ENCODE measurements at regions not wholly inside any gene's neighbourhood (a gene's known extent, or its start where the extent isn't known, plus 50 kb on each side); places are given as distances from the start of the nearest gene placed in this dataset.

DNA sequence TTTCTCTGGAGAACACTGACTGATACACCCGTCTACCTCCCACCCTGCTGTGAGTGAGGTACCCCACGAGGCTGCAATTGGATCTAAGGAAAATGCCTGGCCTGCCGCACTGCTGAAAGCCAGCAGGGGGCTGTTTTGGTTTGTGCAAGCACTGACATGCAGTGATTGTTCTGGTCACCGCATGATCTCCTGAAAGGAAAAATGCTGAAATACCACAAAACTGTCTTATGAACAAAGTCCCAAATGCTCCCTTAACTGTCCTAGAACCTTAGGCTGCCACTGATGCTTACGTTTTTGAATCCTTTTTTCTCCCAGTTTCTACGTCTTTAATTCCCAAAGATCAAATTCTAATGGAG is 132.7 kb downstream of the JCAD start:
- peak; percentile 68 for DNase-seq (ENCODE audit: low read depth)
- TF ChIP-seq, protein P1, sequence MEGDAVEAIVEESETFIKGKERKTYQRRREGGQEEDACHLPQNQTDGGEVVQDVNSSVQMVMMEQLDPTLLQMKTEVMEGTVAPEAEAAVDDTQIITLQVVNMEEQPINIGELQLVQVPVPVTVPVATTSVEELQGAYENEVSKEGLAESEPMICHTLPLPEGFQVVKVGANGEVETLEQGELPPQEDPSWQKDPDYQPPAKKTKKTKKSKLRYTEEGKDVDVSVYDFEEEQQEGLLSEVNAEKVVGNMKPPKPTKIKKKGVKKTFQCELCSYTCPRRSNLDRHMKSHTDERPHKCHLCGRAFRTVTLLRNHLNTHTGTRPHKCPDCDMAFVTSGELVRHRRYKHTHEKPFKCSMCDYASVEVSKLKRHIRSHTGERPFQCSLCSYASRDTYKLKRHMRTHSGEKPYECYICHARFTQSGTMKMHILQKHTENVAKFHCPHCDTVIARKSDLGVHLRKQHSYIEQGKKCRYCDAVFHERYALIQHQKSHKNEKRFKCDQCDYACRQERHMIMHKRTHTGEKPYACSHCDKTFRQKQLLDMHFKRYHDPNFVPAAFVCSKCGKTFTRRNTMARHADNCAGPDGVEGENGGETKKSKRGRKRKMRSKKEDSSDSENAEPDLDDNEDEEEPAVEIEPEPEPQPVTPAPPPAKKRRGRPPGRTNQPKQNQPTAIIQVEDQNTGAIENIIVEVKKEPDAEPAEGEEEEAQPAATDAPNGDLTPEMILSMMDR (IDR thresholded peaks at IDR 0.05; ENCODE audit: low read length, missing control alignments): peak; percentile 65
- no peak overlapping the region for H3K4me3 ChIP-seq (replicated peaks; ENCODE audit: low read depth, low read length)

DNA sequence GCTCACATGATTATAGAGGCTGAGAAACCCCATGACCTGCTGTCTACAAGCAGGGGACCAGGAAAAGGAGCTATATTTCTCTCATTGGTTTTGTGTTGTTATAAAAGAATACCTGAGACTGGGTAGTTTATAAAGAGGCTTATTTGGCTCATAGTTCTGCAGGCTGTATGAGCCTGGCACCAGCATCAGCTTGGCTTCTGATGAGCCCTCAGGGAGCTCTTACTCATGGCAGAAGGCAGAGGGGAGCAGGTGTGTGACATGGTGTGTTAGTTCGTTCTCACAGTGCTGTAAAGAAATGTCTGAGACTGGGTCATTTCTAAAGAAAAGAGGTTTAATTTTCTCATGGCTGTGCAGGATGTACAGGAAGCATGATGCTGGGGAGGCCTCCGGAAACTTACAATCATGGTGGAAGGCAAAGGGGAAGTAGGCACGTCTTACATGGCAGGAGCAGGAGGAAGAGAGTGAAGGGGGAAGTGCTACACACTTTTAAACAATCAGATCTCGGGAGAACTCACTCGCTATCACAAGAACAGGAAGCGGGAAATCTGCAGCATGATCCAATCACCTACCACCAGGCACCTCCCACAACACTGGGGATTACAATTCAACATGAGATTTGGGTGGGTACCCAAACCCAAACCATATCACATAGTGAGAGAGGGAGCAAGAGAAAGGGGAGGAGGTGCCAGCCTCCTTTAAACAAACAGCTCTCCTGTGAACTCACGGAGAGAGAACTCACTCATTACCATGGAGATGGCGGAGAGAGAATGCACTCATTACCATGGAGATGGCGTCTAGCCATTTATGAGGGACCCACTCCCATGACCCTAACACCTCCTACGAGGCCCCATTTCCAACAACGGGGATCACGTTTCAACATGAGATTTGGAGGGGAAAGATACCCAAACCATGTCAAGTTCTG is 133.4 kb downstream of the JCAD start:
- no peak for DNase-seq (ENCODE audit: low read depth)
- no peak overlapping the region for H3K4me3 ChIP-seq (replicated peaks; ENCODE audit: low read depth, low read length)
- TF ChIP-seq, protein P1 (IDR thresholded peaks at IDR 0.05; ENCODE audit: low read length, missing control alignments): no peak

DNA sequence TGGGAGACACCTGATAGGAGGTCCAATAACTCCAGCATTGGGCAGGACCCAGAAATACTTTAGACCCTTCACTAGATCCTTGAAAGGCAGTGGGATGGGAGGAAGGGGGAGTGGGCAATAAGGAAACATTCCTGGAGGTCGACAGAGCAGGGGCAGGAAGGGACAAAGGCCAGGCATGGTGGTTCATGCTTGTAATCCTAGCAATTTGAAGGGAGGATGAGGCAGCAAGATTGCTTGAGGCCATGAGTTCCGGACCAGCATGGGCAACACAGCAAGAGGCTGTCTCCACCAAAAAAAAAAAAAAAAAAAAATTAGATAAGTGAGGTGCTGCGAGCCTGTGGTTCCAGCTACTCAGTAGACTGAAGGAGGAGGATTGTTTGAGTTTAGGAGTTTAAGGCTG is 134.9 kb downstream of the JCAD start:
- DNase-seq (ENCODE audit: low read depth): no peak
- TF ChIP-seq, protein P1 (IDR thresholded peaks at IDR 0.05; ENCODE audit: low read length, missing control alignments): no peak
- H3K4me3 ChIP-seq (replicated peaks; ENCODE audit: low read depth, low read length): no peak overlapping the region

DNA sequence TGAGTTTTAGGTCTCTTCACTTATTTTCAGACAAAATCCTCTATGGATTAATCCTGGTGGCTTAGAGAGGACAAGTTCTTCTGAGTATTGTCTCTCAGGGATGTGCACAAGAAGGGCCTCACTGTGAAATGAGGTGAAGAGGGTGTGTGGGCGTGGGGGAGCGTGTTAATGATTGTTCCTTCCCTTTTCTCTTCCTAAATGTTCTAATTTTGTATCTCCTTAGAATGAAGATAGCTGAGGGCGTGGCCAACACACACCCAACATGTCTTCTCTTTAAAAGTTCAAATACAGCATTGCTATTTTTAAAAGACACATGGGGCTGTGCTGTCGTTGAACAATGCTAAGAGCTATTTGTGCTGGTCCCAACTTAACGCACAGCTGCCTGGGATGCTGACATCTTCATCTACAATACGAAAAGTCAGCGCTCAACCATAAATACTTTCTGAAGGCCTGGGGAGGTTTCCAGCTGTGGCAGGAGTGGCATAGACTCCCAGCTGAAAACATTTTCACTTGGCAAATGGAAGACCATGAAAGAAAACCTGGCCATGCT is 135.9 kb downstream of the JCAD start:
- no peak overlapping the region for H3K4me3 ChIP-seq (replicated peaks; ENCODE audit: low read depth, low read length)
- TF ChIP-seq, protein P1 (IDR thresholded peaks at IDR 0.05; ENCODE audit: low read length, missing control alignments): no peak
- no peak for DNase-seq (ENCODE audit: low read depth)

DNA sequence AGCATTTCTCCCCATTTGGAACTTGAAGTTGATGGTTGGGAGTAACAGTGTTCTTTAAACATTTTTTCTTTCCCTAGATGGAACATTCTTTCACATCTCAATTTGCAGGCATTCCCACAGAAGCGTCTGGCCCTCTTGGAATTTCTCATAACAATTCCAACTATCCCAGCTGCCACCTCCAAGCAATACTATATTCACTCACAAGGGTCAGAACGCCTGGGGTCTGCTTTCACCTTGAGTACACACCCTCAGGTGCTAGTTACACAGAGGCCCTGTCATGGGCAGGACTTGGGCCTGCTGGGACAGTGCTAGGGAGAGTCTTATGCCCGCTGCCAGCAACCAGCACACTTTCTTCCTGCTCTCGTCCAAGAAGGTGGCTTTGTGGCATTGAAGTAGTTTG is 136.5 kb downstream of the JCAD start:
- no peak overlapping the region for H3K4me3 ChIP-seq (replicated peaks; ENCODE audit: low read depth, low read length)
- TF ChIP-seq, protein P1 (IDR thresholded peaks at IDR 0.05; ENCODE audit: low read length, missing control alignments): no peak
- no peak for DNase-seq (ENCODE audit: low read depth)

DNA sequence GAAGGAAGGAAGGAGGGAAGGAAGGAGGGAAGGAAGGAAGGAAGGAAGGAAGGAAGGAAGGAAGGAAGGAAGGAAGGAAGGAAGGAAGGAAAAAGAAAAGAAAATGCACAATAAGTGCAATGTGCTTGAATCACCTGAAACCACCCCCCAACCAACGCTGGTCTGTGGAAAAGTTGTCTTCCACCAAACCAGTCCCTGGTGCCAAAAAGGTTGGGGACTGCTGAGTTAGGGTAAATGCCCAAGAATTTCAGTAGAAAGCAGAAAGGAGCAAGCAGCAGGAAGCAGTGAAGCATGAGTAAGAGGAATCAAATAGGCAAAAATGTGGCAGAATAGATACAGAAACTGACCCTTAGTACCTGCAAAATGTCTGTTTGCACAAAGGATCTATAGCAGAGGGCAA is 137.2 kb downstream of the JCAD start:
- no peak overlapping the region for H3K4me3 ChIP-seq (replicated peaks; ENCODE audit: low read depth, low read length)
- TF ChIP-seq, protein P1 (IDR thresholded peaks at IDR 0.05; ENCODE audit: low read length, missing control alignments): no peak
- no peak for DNase-seq (ENCODE audit: low read depth)

Measured in fibroblast of pulmonary artery (primary cell).